Adrenal gland (tissue), 9 donors: ENCODE measurements at regions not wholly inside any gene's neighbourhood (a gene's known extent, or its start where the extent isn't known, plus 50 kb on each side); places are given as distances from the start of the nearest gene placed in this dataset.

Source experiments
- DNase-seq, 7 donors: peaks; one replicate each; pipeline ENCODE4 v3.0.0-alpha.2; 2019 to 2020
- H3K27ac ChIP-seq, 5 donors: fragments of 200-600 bp; sonication (generic) in 4 of 5; 1 replicate in 3 of 5; 2 replicates in 2 of 5; pipeline versions ENCODE4 v1.5.1 to v1.8.0; 2016 to 2020; ENCODE audit warnings: mild to moderate bottlenecking in 1 of 5
- H3K27me3 ChIP-seq: fragments of 200-600 bp; 2 replicates; pipeline ENCODE4 v1.8.0; 2021
- H3K36me3 ChIP-seq, 2 donors: fragments of 200-600 bp; replicated peaks in 1 of 2; 1 replicate in 1 of 2; 2 replicates in 1 of 2; pipeline versions ENCODE4 v1.5.1 to v1.8.0; 2018 to 2022
- H3K4me1 ChIP-seq, 2 donors: fragments of 200-600 bp; replicated peaks in 1 of 2; 1 replicate in 1 of 2; 2 replicates in 1 of 2; pipeline versions ENCODE4 v1.5.1 to v1.8.0; 2018 to 2021
- H3K4me3 ChIP-seq, 4 donors: fragments of 200-600 bp; sonication (generic) in 3 of 4; one replicate each; pipeline ENCODE4 v1.5.1; 2016 to 2018
- H3K9me3 ChIP-seq, 3 donors: fragments of 200-600 bp; sonication (generic) in 1 of 3; replicated peaks in 1 of 3; 1 replicate in 2 of 3; 2 replicates in 1 of 3; pipeline versions ENCODE4 v1.5.1 to v1.8.0; 2016 to 2021
- CTCF ChIP-seq, 6 experiments: fragments of 450-650 bp in 4 of 6; fragments of 200-600 bp in 2 of 6; sonication (generic) in 1 of 6; IDR thresholded peaks; 1 replicate in 5 of 6; 2 replicates in 1 of 6; pipeline versions ENCODE4 v1.5.1 to v1.8.0; 2016 to 2021; ENCODE audit warnings: antibody characterized with exemption in 6 of 6, mild to moderate bottlenecking in 2 of 6, moderate library complexity in 1 of 6
- POLR2A ChIP-seq, 2 donors: fragments of 450-650 bp; IDR thresholded peaks; one replicate each; pipeline ENCODE4 v1.6.1; 2017; ENCODE audit warnings: antibody characterized with exemption in 2 of 2, mild to moderate bottlenecking in 2 of 2, moderate library complexity in 1 of 2
- WGBS, 4 donors: extraction: QIAGEN DNeasy Blood & Tissue Kit in 2 of 4; methylation state at CpG; one replicate each; pipeline versions ENCODE4 v1.1.5 to v1.1.7; 2013 to 2017; 5-methylcytosine and 5-hydroxymethylcytosine counted together
- intact Hi-C, 2 donors: fragments of 100-400 bp; cut with DNase I; formaldehyde crosslinking; loops; one replicate each; pipeline versions ENCODE4 v1.14.1 to v1.15.0; 2022 to 2023
- donor health status: healthy with polysubstance abuse.
- donor health status: Bipolar disorder and iron deficiency.
- donor health status: DM: yes; HTN: yes; CAD: no.
- donor health status: DM: no; HTN: no; CAD: no.
- donor health status: DM: no; HTN: no; CAD: no.

DNA sequence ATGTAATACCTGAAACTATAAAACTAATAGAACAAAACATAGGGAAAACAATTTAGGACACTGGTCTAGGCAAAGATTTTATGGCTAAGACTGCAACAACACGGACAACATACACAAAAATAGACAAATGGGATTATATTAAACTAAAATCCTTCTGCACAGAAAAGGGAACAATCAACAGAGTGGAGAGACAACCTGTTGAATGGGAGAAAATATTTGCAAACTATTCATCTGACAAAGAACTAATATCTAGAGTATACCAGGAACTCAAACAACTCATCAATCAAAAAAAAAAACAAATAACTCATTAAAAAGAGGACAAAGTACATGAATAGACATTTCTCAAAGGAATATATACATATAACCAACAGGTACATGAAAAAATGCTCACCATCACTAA, 174.5 kb downstream of the FNDC1 start:
- no peak for DNase-seq
- no peak for TF ChIP-seq POLR2A (IDR thresholded peaks at IDR 0.05)
- no peak for TF ChIP-seq CTCF (IDR thresholded peaks at IDR 0.05)
- intact Hi-C loops = no loop called here
- Histone ChIP-seq H3K4me1 (no peaks in the 10 kb centered on the region), H3K9me3 (peaks cover 0 to 9% (median 0%) of the 10 kb centered on the region in 3 donors), H3K36me3 (no peaks in the 10 kb centered on the region), H3K27me3 (no peaks in the 10 kb centered on the region), H3K4me3 (no peak overlapping the region), H3K27ac (no peak overlapping the region)
- WGBS, 4 donors = 58 to 86% (median 67%) methylated on average over 1 of the region's 1 CpG

- Histone ChIP-seq H3K4me1 (no peaks in the 10 kb centered on the region), H3K27ac (no peak overlapping the region), H3K27me3 (no peaks in the 10 kb centered on the region), H3K36me3 (no peaks in the 10 kb centered on the region), H3K9me3 (peaks cover 0 to 9% (median 0%) of the 10 kb centered on the region in 3 donors), H3K4me3 (no peak overlapping the region)
- no peak for DNase-seq
- intact Hi-C loops = no loop called here
- 54 to 79% (median 61%) methylated on average over 2 of the region's 2 CpGs for WGBS, 4 donors
- TF ChIP-seq CTCF (IDR thresholded peaks at IDR 0.05) = no peak
- TF ChIP-seq POLR2A (IDR thresholded peaks at IDR 0.05) = no peak
Observed at GRCh38 chr6:159342146-159342545, 172.9 kb downstream of the FNDC1 start.

- no peak overlapping the region for H3K27ac ChIP-seq
- intact Hi-C loops = no loop called here
- no peaks in the 10 kb centered on the region for H3K36me3 ChIP-seq
- DNase-seq = no peak
- TF ChIP-seq CTCF (IDR thresholded peaks at IDR 0.05) = no peak
- no peak for TF ChIP-seq POLR2A (IDR thresholded peaks at IDR 0.05)
- no peak overlapping the region for H3K4me3 ChIP-seq
- WGBS, 4 donors = 65 to 87% (median 72%) methylated on average over 1 of the region's 1 CpG
- H3K9me3 ChIP-seq = peaks cover 0 to 1% (median 0%) of the 10 kb centered on the region in 3 donors
- H3K27me3 ChIP-seq = no peaks in the 10 kb centered on the region
- no peaks in the 10 kb centered on the region for H3K4me1 ChIP-seq
Observed at GRCh38 chr6:159334068-159334467, 164.9 kb downstream of the FNDC1 start.

- no peak for DNase-seq
- H3K9me3 ChIP-seq = no peaks in the 10 kb centered on the region
- TF ChIP-seq CTCF (IDR thresholded peaks at IDR 0.05) = no peak
- TF ChIP-seq POLR2A (IDR thresholded peaks at IDR 0.05) = no peak
- H3K4me1 ChIP-seq = no peaks in the 10 kb centered on the region
- H3K27ac ChIP-seq = no peak overlapping the region
- H3K36me3 ChIP-seq = no peaks in the 10 kb centered on the region
- H3K4me3 ChIP-seq = no peak overlapping the region
- no peaks in the 10 kb centered on the region for H3K27me3 ChIP-seq
- intact Hi-C loops = no loop called here
- WGBS, 4 donors = 74 to 87% (median 83%) methylated on average over 2 of the region's 2 CpGs
Observed at GRCh38 chr6:159331451-159331850, 162.3 kb downstream of the FNDC1 start.
